Stimulated activated CD8-positive, alpha-beta memory T cell treated with anti-CD3 and anti-CD28 coated beads, Interleukin-7, amount 100 ng/mL, for 24 hours (primary cell): ENCODE measurements at regions not wholly inside any gene's neighbourhood (a gene's known extent, or its start where the extent isn't known, plus 50 kb on each side); places are given as distances from the start of the nearest gene placed in this dataset.

Source experiments
- DNase-seq: peaks from one replicate; pipeline ENCODE4 v3.0.0-alpha.2; 2020; ENCODE audit warnings: low read depth

DNA sequence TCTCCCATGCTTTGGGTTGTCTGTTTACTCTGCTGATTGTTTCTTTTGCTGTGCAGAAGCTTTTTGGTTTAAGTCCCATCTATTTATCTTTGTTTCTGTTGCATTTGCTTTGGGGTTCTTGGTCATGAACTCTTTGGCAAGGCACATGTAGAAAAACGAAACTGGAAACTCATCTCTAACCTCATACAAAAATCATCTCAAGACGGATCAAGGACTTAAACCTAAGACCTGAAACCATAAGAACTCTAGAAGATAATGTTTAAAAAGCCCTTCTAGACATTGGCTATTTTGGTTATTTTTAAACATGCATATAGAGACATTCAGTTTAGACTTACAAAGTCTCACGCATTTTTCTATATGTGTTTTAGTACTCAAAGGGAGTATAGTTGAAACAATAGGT lies 1164.3 kb upstream of the GYPC start:
- no peak for DNase-seq

DNA sequence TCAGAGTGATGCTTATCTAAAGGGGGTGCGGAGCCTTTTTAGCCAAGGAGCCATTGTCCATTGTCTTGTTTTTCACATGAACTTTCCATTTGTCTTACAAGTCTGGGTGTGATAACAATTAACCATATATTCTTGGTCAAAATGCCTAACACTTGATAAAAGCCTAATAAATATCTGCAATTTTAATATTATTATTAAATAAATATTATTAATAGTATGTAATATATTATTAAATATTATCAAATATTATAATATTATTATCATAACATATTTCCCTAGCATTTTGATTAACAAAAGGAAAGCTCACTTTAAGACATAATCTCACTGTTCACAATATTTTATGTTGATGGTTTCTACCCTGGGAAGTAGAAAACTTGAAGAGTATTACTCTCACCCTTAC lies 1143.6 kb upstream of the GYPC start:
- no peak for DNase-seq

DNA sequence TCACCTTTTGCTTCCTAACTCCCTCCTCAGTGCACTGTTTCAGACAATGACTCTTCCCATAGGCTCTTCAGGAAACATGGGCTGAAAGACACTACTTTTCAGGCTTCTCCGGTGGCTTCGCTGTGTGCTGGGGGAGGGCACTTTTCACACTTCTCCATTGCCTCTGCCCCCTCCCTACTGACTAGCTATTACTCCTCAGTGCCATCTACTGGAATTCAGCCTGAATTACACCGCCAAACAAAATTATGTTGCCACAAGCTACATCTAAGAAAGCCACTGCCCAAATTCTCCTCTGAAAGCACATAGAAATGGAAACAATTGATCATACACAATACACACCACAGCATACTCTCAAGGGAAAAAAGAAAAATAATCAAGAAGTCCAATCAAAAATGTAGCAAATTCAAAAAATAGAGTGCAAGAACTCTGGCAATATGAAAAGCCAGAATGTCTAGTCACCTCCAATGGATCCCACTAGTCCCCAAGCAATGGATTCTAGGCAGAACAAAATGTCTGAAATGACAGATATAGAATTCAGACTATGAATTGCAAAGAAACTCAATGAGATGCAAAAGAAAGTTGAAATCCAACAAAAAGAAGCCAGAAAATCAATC lies 1139.4 kb upstream of the GYPC start:
- no peak for DNase-seq

DNA sequence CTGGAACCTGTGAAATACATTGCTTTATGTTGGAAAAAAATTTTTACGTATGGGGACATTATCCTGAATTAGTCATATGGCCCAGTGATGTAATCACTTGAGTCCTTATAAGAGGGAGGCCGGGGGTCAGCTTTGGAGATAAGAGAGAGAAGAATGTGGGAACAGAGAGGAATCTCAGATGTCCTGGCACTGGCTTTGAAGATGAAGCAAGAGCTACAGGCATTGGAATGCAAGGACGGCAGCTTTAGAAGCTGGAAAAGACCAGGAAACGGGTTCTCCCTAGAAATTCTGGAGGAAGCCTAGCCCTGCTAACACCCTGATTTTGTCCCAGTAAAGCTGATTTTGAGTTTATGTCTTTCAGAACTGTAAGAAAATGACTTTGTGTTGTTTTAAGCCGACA lies 1129.9 kb upstream of the GYPC start:
- DNase-seq, result no peak

DNA sequence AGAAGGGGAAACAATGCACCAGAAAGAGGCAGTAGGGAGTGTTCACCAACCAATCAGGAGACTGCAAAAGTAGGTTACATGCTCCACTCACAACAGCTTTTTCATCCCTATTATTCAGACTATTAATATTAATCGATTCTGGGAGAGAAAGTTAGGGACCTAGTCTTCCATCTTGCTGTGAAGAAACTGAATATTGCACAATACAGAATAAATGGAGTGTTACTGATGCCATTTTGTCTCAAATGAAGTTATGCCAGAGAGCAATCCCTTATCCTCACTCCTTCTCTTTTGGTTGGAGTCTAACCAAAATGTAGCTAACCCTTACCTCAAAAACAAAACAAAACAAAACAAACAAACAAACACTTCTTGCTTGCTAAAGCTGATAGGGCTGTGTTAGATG lies 1120.9 kb upstream of the GYPC start:
- DNase-seq, result no peak

DNA sequence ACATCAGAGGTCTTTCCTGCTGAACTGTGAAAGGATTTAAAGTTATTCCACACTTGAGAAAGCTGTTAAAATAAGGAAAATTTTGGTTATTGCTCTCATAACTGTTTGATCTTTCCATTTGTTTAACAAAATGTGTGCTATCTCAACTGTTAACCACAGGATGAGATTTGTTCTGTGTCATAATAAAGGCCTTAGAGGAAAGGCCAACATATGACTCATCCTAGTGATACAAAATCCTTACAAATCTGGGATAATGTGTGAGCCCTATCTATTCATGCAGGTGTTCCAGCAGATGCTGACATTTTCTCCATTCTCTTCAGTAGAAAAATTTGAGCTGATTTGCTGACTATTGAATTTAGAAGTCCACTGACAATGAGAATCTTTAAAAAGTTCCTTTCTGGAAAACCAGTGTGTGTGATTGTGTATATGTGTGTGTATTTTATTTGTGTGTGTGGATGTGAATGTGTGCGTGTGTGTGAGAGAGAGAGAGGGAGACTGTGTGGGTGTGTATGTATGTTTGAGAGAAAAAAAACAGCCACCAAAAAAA lies 1111.9 kb upstream of the GYPC start:
- DNase-seq, result no peak

DNA sequence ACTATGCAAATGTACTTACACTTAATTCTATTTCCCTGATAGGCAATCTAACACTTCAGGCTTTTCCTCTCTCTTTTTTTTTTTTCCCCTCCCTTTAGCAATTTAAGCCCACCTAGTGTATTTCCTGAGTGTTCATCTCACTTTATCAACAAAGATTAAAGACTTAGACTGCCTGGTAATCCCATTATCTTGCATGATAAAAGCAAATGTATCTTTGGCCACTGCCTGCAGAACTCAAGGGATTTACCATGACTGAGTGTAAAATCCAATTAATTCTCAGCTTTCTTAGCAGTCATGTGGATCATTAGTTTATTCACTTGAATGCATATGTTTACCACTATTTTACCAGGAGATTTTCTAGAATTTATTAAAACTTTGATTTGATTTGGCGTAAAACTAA lies 1102.2 kb upstream of the GYPC start:
- no peak for DNase-seq

DNA sequence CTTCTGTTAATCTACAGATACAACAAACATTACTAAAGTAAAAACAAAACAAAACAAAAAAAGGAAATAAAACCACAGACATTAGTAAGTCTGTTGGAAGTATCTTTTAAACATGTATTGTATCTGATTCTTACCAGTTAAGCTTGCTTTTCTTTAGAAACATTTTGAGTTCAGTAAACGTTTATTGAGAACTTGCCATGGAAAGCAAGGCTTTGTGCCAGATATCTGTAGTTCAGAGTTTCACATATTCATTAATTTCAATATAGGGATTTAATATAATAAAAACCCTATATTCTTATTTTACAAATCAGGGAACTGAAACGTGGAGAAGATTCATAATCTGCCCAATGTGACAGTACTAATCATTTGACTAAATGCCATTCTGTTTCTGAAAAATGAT lies 1101.0 kb upstream of the GYPC start:
- no peak for DNase-seq

DNA sequence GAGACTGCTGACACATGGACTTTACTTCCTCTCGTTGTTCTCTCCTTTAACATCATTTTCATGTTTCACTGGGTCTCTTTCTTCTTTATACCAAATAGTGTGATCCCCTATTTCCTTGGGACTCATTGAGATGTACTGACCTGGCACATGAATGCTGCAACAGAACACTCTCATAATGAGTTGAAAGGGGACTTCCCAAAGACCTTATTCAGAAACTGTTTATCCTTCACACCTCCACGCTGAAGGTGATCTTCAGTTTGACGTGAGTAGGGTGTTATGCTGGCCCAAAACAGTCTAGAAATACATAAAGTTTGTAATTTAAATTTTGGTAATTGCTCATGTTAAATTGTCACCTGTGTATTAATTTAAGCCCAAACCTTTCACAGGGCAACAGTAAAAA lies 1096.8 kb upstream of the GYPC start:
- DNase-seq, result no peak

DNA sequence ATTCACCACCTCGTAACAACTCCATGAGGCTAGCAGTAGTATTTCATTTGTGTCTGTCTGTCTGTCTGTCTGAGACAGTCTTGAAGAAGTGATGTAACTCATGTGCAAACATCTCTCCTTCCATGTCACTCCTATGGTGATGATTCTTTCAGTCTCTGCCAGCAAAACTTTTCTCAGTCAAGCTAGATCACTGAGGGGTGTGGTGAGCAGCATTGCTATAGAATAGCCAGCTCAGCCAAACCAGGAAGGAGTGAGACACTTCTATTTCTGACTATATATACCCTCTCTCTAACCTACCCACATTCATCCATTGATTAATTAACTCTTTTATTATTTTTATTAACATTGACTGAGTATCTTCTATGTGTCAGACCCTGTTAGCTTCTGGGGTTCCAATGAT lies 1095.1 kb upstream of the GYPC start:
- DNase-seq, result no peak

DNA sequence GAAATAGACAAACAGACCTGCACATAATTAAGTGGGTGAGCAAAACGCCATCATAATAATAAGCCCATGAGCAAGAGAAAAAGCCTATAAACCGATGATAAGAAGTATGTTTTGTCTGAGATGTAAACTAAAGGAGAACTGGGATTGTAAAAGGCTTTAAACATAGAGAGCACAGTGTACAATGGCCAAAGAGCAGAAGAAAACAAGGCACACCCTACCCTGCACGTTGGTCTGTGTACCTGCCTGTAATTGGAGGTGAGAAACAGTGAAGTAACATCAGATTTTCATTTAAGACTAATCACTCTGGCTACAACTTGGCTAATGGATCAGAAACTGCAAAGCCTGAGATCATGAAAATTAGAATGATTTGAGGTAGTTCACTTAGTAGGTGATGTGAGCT lies 1094.7 kb upstream of the GYPC start:
- no peak for DNase-seq

DNA sequence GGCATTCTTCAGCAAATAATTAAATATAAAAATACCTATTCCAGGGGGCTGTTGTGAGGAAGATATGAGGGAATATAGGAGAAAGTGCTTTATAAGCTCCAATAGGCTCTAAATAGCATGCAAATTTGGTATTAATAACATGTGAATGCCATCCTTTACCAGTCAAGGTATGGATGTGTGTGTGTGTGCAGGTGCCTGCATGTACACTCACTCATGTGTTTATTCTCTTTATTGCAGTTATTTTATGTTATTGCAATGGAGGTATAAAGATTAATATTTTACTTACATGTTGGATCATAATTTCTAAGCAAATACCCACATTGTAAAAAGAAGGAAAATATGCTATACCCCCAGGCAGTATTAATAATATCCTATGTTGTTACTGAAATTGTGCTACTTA lies 1093.0 kb upstream of the GYPC start:
- DNase-seq, result no peak

DNA sequence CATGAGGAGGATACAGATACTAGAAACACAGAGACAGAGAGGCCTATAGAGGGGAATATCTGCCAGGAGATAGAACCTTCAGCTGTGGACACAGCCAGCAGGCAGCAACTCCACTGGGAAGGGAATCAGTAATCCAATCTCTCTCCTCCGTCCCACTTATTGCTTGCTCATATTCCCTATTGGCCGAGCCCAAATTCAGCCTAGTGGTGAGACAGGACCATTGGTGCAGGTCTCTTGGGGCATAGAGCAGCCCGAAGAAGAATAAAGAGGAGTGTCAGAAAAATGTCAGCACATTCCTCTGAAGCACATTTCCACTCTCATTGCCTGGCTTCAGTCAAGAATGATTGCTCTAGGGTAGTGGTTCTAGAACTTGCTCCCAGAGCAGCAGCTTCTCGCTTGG lies 1091.5 kb upstream of the GYPC start:
- DNase-seq, result no peak

DNA sequence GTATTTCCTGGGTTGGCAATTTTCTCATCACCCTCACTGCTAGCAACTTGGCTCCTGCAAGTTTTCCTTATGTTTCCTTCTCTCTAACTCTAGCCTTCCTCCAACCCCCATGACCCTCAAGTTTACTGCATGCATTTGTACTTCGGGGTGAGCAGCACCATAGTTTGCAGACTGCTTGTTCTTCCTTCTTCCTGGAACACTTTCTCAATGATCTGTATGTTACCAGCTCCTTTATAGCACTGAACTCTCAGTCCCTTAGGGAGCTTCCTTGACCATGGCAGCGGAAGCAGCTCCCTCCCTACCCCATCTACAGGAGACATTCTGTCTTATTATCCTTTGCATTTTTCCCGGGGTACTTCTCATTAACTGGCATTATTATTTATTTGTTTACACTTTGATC lies 1089.5 kb upstream of the GYPC start:
- DNase-seq, result no peak

DNA sequence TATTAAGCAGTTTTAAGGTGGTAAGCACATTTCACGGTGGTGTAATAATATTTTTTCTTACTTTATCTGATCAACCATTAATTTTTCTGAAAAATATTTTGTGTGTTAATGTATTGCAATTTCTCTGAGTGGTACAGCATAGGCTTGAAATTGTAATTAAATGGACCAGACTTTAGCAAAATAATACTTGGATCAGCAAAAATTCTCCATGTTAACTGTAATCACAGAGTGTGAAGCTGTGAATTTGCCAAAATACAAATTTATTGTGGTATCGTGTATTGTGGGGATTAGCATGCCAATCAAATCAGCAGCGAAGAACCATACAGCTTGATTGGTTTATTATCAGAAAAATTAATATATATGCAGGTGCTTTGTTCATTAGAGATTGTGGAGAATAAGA lies 1088.9 kb upstream of the GYPC start:
- DNase-seq, result no peak

DNA sequence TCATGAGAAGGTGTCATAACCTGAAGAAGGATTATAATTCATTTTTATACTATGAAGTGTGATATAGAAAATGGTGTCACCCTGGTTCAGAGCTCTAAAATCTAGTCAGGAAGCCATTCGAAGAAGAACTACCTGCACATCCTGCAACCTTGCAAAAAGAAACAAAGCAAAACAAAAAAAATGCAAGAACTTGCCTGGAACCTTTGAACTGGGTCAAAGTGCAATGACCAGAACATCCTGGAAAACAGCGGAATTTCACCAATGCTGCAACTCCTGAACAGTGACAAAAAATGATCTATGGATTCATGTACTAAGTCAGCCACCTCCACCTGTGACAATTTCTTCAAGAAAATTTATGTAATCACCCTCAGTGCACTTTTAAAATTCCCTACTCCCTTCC lies 1083.3 kb upstream of the GYPC start:
- DNase-seq, result no peak

DNA sequence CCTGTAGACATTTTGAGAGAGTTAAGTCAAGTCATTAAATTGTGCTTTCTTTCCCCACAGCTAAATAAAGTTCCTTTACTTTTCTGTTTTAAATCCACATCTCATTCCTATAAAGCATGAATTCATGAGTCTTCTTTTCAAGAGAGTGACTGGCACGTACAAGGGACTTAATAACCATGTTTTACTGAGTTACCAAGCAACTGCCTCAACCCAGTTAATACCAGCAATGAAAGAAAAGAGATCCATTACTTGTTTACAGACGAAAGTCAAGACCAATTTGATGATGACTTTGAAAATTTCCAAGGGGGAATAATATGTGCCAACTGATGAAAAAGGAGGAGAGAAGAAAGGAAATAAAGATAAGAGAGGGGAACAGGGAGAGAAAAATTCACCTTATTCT lies 1082.5 kb upstream of the GYPC start:
- no peak for DNase-seq

DNA sequence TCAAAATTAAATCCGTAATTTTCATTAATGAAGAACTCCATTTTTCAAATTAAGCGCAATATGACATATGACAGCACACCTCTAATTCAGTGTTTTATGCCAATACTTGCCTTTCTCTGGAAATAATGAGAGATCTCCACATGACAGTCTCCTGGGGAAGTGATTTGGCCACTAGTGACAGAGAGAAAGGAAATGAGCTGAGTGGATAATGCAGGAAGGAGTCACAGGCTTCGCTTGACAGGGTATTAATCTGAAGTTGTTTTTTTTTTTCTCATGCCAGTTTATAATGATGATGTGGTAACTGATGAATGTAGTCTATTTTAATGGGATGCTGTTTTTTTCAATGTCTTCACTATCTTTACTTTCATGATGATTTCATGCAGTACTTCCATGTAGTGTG lies 1079.4 kb upstream of the GYPC start:
- DNase-seq, result no peak

DNA sequence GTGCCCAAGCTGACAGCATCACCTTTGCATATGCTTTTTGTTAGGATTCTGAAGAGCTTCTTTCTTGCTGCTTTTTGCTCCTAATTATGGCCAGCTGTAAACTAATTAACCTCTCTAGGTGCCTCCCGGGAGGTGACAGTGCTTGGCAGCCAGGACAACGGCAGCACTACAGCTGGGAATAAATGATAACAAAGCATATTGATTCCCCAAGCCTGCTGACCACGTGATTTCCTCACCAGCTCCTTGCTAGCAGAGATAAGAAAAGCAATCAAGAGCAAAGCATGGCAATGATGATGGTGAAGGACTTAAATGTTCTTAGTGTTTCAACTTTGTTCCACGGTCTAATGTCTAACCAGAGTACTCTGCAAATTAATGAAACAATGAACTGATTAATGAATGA lies 1074.4 kb upstream of the GYPC start:
- DNase-seq, result no peak

DNA sequence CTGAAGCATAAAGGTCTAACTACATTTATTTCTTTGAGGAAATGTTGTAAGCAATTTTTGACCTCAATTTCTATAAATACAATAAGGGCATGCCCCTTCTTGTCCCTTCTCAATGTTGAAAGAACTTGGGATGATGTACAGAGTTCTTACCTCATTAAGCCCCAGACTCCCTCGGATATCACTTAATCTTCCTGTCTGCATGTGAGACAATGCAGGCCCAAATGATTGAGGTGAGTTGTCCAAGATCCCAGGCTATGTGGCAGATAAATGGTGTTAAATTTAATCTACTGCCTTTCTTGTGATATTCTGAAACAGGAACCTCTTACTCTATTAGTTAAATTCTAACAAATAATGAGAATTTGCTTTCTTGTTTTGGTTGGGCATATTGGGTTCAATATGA lies 1073.4 kb upstream of the GYPC start:
- DNase-seq, result no peak

DNA sequence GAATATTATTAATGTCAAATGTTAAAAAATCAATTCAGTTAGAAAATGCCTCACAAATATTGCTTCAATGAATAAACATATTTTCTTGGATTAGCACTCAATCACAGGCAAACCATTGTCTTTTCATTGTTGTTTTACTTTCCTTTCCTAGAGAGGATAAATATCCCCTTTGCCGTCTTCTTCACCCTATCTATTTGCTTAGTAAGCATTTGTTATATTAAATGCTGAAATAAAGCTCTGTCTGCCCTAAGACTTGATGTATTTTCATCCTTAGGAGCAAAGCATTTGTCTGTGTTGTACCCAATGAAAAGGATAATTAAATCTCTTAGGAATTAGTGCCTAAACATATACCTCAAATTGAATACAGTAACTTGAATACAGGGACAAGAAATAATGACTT lies 1071.2 kb upstream of the GYPC start:
- no peak for DNase-seq

DNA sequence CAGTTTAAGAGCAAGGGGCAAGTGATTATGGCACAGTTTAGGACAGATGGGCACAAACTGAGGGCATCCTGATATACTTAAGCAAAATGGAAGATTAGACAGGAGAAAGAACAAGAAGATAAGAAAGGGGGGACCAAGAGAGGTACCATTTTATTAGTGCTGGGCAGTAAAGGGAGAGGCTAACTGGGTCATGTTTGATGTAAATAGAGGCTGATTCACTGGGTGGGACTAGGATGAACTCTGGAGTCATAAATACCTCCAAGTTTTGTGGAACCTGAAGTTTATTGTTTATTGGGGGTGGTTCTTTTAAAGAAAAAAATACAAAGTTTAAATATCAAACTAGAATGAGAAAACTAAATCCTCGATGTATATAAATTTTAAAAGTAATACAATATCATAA lies 1067.2 kb upstream of the GYPC start:
- no peak for DNase-seq

DNA sequence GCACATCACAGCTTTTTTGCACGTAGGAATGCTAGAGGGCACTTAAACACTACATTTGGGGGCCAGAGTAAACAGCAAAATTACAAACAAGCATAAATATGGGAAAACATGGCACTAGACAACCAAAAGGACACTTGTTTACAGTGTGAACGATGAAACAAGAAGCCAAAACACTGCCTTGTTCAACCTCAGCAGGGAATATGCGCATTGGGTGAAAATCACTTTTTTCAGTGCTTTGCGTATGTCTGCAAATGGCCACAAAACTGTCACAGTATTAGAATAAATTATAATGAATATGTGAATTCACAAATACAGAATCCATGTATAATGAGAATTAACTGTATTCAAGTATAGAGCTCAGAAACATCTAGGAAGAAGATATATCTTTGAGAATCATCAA lies 1064.0 kb upstream of the GYPC start:
- DNase-seq, result no peak

DNA sequence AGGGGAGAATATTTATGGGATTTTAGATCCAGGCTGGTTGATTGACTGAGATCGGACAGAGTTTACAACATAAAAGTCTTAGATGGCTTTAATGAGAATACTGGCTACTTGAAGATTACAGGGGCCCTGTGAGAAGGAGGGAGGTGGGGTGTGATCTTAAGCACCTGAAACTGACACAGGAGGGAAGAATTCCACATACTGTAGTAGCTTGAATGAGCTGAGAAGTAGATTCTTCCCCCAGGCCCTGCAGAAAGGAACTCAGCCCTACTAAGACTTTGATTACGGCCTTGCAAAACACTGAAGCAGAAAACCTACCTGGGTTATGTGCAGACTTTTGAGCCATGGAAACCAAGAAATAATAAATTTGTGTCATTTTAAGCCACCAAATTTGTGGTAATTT lies 1062.9 kb upstream of the GYPC start:
- DNase-seq, result no peak

DNA sequence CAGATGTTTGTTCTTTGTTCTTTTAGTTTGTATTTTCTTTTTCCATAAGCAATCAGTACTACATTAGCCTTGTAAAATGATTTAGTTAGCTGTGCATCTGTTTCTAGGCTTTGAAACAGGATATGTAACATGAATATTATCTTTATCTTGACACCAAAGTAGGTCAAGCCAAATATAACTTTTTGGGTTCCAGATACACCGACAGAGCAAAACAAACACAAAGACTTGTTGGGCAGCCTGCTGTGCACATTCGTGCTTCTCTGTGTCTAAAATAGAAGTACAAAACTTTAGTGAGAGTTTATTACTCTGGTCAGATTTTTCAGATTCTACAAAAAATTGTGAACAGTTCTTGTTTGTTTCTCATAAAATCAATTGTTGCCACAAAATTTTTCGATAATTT lies 1059.3 kb upstream of the GYPC start:
- no peak for DNase-seq
